Mucosa of descending colon (tissue), 3 donors: ENCODE measurements at regions not wholly inside any gene's neighbourhood (a gene's known extent, or its start where the extent isn't known, plus 50 kb on each side); places are given as distances from the start of the nearest gene placed in this dataset.

Source experiments
- ATAC-seq: fragments of 200-7000 bp; cut with Tn5 transposase; one replicate; pipeline ENCODE4 v1.9.1; 2020; ENCODE audit warnings: mild to moderate bottlenecking, moderate library complexity
- DNase-seq, 3 donors: peaks; one replicate each; pipeline ENCODE4 v3.0.0-alpha.2; 2020
- H3K36me3 ChIP-seq: fragments of 200-600 bp; one replicate; pipeline ENCODE4 v1.8.0; 2021; ENCODE audit warnings: low read depth, mild to moderate bottlenecking
- H3K4me1 ChIP-seq: fragments of 200-600 bp; one replicate; pipeline ENCODE4 v1.8.0; 2021; ENCODE audit warnings: low read depth, mild to moderate bottlenecking
- H3K4me3 ChIP-seq: fragments of 200-600 bp; one replicate; pipeline ENCODE4 v1.8.0; 2021; ENCODE audit warnings: mild to moderate bottlenecking
- H3K9me3 ChIP-seq: fragments of 200-600 bp; one replicate; pipeline ENCODE4 v1.8.0; 2021; ENCODE audit warnings: mild to moderate bottlenecking
- intact Hi-C, 2 donors: fragments of 100-400 bp; cut with DNase I in 1 of 2; cut with micrococcal nuclease in 1 of 2; formaldehyde crosslinking; loops; one replicate each; pipeline versions ENCODE4 v1.11.0 to v1.11.1; 2022; cut with DNase I, micrococcal nuclease
- TF ChIP-seq, protein P1 (sequence below): fragments of 200-600 bp; IDR thresholded peaks from one replicate; pipeline ENCODE4 v1.8.0; 2022; ENCODE audit warnings: antibody characterized with exemption, mild to moderate bottlenecking
- donor health status: DM: no; HTN: no; CAD: no; lungs with moderate emphysema.
- donor health status: DM: no; HTN: no; CAD: no.
- donor health status: DM: no; HTN: yes; CAD: no.

DNA sequence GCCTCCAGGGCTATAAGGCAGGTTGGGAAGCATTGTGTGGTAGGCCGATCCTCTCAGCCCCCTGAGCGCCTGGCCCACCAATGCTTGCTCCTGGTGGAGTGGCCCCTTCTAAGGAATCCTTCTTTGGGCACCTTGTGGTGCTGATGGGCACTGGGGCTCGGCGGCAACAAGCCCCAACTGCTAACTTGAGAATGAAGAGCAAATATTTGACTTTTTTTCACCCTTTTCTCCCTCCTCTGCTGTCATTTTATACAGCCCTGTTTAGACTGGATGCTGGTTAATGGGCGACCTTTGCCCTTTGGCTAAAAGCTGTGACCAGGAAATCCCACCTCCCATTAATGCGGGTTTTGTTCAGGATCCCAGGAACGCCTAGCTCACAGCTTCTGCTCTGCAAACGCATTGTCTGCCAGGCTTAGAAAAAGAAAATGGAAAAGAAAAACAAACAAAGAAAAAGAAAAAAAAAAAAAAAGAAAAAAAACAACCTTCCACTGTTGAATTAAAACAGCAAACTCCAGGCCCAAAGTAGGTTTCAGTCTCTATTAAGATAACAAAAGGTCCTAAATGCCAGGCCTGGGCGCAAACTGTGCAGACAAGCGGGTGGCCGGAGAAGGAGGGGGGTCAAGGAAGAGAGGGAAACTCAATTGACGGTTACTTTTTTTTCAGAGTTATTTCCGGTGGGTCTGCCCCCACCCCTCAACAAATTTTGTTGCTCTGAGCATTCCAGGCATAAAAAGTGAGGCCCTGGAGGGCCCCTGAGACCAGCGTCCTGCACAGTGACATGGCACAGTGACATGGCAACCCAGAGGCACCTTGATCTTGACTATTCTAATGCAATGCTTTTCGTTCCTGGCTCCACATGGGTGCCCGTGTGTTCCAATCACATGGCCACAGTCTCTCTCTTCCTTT is 301.4 kb downstream of the MAF start:
- intact Hi-C loops, result no loop called here
- no peaks in the 10 kb centered on the region for H3K4me1 ChIP-seq
- TF ChIP-seq, protein P1, sequence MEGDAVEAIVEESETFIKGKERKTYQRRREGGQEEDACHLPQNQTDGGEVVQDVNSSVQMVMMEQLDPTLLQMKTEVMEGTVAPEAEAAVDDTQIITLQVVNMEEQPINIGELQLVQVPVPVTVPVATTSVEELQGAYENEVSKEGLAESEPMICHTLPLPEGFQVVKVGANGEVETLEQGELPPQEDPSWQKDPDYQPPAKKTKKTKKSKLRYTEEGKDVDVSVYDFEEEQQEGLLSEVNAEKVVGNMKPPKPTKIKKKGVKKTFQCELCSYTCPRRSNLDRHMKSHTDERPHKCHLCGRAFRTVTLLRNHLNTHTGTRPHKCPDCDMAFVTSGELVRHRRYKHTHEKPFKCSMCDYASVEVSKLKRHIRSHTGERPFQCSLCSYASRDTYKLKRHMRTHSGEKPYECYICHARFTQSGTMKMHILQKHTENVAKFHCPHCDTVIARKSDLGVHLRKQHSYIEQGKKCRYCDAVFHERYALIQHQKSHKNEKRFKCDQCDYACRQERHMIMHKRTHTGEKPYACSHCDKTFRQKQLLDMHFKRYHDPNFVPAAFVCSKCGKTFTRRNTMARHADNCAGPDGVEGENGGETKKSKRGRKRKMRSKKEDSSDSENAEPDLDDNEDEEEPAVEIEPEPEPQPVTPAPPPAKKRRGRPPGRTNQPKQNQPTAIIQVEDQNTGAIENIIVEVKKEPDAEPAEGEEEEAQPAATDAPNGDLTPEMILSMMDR, result no peak
- no peaks in the 10 kb centered on the region for H3K36me3 ChIP-seq
- no peak for DNase-seq
- H3K9me3 ChIP-seq, result no peaks in the 10 kb centered on the region
- no peak for ATAC-seq
- H3K4me3 ChIP-seq, result no peak overlapping the region

DNA sequence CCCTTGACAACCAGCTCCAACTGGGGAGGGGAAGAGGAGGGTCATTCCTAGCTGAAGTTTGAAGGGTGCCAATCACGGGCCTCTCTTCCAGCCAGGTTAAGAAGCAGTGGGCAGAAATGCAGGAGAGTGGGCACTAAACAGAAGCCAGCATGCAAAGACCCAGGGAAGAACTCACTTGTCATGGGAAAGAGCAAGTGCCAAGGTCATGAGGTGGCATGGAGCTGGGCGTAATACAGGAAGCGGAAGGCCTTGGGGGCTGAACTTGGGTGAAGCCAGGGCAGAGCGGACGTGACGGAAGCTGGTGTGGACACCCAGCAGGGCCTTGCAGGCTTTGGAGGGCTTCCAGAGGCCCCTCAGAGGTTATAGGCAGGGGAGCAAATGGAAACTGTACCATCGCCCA is 302.1 kb downstream of the MAF start:
- no peak for DNase-seq
- no peak for ATAC-seq
- TF ChIP-seq, protein P1, result no peak
- Histone ChIP-seq H3K4me3 (no peak overlapping the region), H3K36me3 (no peaks in the 10 kb centered on the region), H3K9me3 (no peaks in the 10 kb centered on the region), H3K4me1 (no peaks in the 10 kb centered on the region)
- intact Hi-C loops, result no loop called here

DNA sequence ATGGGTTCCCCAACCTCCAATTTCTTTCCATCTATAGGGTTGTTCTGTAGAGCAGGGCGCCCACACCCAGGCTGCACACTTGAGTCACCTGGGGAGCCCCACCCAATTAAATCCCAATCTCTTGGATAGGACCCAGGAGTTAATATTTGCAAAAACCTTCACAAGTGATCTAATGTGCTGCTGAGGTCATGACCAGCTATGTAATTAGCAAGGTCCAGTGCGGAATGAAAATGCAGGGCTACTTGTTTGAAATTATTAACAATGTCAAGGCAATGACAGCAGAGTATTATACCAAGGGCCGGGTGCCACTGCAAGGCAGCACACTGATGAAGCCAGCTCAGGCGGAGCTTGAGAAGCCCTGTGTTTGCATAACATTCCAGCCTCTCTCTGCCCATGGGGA is 302.7 kb downstream of the MAF start:
- H3K9me3 ChIP-seq, result no peaks in the 10 kb centered on the region
- no peaks in the 10 kb centered on the region for H3K36me3 ChIP-seq
- no peaks in the 10 kb centered on the region for H3K4me1 ChIP-seq
- intact Hi-C loops, result no loop called here
- ATAC-seq (no peak), DNase-seq (no peak)
- no peak overlapping the region for H3K4me3 ChIP-seq
- TF ChIP-seq, protein P1, result no peak

DNA sequence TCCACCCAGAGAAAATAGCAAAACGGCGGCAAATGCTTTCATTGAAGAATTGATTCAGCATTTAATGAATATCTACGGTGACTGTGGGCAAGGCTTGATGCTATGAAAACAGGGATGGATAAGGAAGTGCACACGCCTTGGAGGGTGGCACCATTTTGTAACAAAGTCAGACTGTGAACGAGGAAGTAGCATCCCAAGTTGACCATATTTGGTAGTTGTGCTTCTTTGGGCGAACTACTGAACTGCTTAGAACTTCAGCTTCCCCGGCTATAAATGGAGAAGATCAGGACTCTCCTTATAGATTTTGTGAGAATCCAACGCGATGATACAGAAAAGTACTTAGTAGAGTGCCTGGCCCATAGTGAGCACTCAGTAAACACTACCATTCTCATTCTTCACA is 303.2 kb downstream of the MAF start:
- Histone ChIP-seq H3K9me3 (no peaks in the 10 kb centered on the region), H3K36me3 (no peaks in the 10 kb centered on the region), H3K4me3 (no peak overlapping the region), H3K4me1 (no peaks in the 10 kb centered on the region)
- no peak for DNase-seq
- TF ChIP-seq, protein P1, result no peak
- no peak for ATAC-seq
- intact Hi-C loops, result no loop called here

DNA sequence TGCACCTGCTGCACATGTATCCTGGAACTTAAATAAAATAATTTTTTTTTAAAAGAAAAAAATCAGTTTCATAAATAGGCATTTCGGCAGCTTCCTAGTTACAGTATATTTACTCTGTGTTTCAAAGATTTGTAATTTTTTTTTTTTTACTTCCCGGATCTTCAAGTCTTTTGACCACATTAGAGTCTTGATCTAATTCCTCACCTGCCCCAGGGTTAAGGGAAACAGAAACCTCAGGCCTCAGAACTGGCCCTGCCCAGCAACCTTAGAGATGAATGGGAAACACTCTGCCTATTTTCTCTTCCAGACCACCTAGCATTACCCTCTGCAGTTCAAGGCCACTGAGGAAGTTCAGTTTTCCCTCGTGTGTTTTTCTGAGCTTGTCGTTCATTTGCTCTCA is 304.0 kb downstream of the MAF start:
- Histone ChIP-seq H3K4me3 (no peak overlapping the region), H3K9me3 (no peaks in the 10 kb centered on the region), H3K36me3 (no peaks in the 10 kb centered on the region), H3K4me1 (no peaks in the 10 kb centered on the region)
- intact Hi-C loops, result no loop called here
- ATAC-seq (no peak), DNase-seq (no peak)
- TF ChIP-seq, protein P1, result no peak
